GM19240 (cell line): ENCODE measurements at regions not wholly inside any gene's neighbourhood (a gene's known extent, or its start where the extent isn't known, plus 50 kb on each side); places are given as distances from the start of the nearest gene placed in this dataset.

ENCODE experiments used
- DNase-seq: peaks from one replicate; pipeline ENCODE4 v3.0.0; 2011; ENCODE audit warnings: low spot score; ENCODE audit not compliant: insufficient read length

DNA sequence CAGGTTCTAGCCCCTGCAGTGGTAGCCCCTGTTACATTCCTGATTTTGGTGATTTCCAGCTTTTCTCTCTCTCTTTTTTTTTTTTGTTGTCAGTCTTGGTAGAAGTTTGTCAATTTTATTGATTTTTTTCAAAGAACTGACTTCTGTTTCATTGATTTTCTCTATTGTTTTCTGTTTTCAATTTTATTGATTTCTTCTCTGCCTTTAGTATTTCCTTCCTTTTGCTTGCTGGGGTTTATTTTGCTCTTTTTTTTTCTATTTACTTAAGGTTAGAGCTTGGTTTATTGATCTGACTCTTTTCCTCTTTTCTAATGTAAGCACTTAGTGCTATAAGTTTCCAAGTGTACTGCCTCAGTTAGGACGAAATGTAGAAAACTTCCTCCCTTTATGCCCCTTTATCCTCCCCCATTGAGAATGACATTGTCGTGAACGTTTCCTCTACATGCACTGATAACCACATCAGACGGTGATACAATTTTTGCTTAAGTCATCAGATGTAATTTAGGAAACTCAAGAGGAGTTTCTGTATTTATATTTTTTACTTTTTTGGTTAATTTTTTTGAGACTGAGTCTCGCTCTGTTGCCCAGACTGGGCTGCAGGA, 81.1 kb upstream of the HS6ST1 start:
- DNase-seq, result no peak

- DNase-seq, result no peak
Measured at GRCh38 chr2:128401680-128402079, 83.0 kb upstream of the HS6ST1 start.

- no peak for DNase-seq
Measured at GRCh38 chr2:128402911-128403670, 84.4 kb upstream of the HS6ST1 start.

GRCh38 chr2:128403814-128404708, 85.4 kb upstream of the HS6ST1 start:
- DNase-seq, result no peak

GRCh38 chr2:128404709-128405466, 86.2 kb upstream of the HS6ST1 start:
- DNase-seq, result no peak

GRCh38 chr2:128405467-128405900, 86.8 kb upstream of the HS6ST1 start:
- no peak for DNase-seq

- no peak for DNase-seq
Measured at GRCh38 chr2:128405981-128406613, 87.4 kb upstream of the HS6ST1 start.

DNA sequence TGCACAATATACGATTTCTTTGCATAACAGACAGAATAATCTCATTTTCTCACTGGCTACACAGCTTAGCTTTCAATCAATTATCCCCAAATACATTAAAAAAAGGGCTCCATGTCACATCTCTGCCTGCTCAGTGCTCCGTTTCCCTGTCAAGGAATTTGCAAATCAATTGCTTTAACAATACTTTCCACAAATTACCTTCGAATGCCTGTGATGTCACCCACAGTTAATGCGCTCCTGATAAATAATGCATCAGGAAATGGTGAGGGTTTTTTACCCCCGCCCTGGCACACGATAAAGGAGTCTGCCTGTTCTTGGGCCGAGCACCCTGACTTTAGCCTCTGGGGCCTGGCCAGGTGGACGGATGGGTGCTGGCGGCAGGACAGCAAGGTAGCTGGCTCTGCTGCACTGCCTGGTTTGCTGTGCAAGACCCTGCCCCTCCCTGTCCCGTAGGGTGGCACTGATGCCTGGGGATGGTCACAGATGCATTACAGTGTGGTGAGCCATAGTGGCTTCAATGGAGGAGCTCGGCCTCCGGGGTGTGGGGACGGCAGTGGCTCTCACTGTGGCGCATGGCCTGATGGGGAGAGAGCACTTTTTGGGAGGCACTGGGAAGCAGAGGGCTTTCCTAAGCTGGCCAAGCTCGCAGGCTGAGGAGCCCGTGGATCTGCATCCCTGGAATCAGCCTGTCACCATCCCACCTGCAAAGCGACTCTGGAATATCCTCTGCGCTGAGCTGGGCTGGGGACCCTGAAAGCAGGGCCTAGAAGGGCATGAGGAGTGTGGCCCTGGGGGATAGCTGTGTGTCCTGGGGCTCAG, 88.3 kb upstream of the HS6ST1 start:
- no peak for DNase-seq

- DNase-seq, result no peak
Measured at GRCh38 chr2:128408349-128409305, 90.0 kb upstream of the HS6ST1 start.

DNA sequence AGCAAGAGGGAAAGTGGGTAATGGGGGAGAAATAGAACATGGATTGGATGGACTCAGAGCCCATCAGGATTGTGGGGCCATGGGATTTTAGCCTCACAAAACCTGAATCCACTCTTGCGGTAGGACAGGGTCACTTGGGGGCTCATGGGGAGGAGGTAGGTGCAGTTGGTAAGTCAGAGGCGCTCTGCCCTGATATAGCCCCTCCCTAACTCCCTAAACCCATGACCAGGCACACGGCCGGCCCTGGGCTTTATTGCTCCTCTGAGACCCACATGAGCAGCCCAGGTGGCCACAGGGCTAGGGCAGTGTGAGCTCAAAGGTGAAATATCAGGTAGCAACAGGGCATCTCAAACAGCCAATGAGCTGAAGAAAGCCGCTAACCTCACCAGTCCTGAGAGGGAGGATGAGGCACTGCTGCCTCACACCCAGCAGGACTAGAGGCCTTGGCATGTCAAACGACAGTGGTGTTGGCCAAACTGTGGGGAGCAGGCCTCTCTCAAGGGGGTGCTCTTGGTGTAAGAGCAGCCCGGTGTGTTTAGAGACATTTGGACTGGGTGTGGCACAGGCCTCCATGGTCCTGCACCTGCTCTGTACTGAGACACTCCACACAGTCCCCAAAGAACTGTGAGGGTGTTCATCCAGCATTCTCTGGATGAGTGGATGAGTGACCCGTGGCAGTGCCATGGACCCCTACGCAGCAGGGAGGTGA, 90.8 kb upstream of the HS6ST1 start:
- no peak for DNase-seq

- no peak for DNase-seq
Measured at GRCh38 chr2:128410035-128410757, 91.5 kb upstream of the HS6ST1 start.

- no peak for DNase-seq
Measured at GRCh38 chr2:128410758-128411215, 92.1 kb upstream of the HS6ST1 start.

- no peak for DNase-seq
Measured at GRCh38 chr2:128411431-128411830, 92.8 kb upstream of the HS6ST1 start.

- no peak for DNase-seq
Measured at GRCh38 chr2:128412181-128412871, 93.7 kb upstream of the HS6ST1 start.

DNA sequence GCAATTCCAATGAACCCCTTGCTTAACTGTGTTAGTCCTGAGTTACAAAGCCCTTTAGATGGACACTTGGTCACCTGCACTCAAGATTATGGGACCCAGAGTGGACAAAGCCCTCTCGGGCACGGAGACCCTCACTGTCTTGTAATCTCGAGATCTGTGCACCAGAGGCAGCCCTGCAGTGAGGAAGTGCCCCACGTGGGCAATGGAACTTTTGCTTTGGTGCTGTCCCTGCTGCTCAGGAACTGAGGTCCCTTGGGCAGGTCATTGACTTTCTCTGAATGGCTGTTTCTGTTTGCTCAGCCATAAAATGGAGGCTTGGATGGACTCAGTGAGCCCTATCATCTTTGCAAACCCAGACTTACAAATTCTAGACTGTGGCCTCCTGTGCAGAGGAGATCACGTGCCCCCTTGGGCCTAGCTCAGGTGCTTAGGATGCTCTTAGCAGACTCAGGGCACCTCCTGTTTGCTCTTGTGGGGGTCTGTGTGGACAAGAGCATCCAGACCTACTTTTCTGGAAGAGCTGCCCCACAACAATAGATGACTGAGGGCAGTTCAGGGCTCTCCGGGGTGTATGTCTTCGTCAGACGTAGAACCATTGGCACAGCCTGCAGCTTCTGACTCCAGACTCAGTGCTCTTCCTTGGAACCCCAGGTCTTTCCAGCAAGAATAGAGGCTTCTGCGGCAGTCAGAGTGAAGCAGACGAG, 94.5 kb upstream of the HS6ST1 start:
- no peak for DNase-seq

GRCh38 chr2:128413718-128414341, 95.2 kb upstream of the HS6ST1 start:
- no peak for DNase-seq
